ENCODE measurements at regions not wholly inside any gene's neighbourhood (a gene's known extent, or its start where the extent isn't known, plus 50 kb on each side); places are given as distances from the start of the nearest gene placed in this dataset.

DNA sequence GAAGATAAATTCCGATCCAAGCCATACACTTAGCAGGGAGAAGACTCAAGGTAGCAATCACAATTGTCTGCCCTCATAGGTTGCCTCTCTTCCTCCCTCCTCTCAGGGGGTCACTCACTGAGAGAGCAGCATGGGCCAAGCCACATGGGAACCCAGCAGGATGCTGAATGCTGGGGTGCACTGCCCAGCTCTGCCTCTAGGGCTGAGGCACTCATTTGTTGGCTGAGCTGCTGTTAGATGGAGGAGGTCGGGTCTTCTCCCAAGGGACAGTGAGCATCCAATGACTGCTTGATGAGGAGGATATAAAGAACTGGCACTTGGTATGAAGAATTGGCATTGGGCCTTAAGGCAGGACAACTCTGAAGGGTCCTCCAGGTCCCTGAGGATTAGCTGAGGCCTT lies 418.8 kb downstream of the SIPA1L2 start:
- Histone ChIP-seq H3K27me3 (ENCODE audit: control insufficient read depth, insufficient read depth, low read length, poor library complexity, severe bottlenecking) (no peaks in the 10 kb centered on the region), H3K4me1 (ENCODE audit: control insufficient read depth, insufficient read depth, low read length) (peaks cover 16% of the 10 kb centered on the region), H3K9me3 (ENCODE audit: control insufficient read depth, low read length) (no peaks in the 10 kb centered on the region), H3K4me3 (ENCODE audit: insufficient read depth, low read depth, low read length) (no peak overlapping the region), H3K27ac (ENCODE audit: insufficient read depth, low read depth, low read length, poor library complexity, severe bottlenecking) (no peak overlapping the region), H3K36me3 (ENCODE audit: control insufficient read depth, insufficient read depth, low read length) (no peaks in the 10 kb centered on the region)
- 92 to 94% methylated on average over 2 of the region's 2 CpGs for WGBS, 2 experiments

DNA sequence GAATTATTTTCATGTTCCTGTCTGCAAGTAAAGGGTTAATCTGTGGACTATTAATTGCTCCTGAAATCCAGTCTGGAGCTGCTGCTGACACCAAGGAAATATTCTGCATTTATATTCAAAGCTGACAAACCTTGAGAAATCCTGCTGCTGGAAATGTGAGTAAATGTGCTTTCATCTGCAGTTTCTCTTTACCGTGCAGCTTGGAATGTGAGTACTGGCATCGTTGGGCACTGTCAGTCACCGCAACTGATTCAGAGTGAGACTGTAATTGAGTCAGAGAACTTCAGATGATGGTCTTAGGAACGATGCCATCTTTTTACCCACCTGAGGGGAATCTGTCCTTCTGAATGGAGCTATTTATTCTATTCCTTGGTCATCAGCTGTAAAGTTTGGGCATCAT lies 420.6 kb downstream of the SIPA1L2 start:
- Histone ChIP-seq H3K4me3 (ENCODE audit: insufficient read depth, low read depth, low read length) (no peak overlapping the region), H3K9me3 (ENCODE audit: control insufficient read depth, low read length) (no peaks in the 10 kb centered on the region), H3K4me1 (ENCODE audit: control insufficient read depth, insufficient read depth, low read length) (peaks cover 16% of the 10 kb centered on the region), H3K27ac (ENCODE audit: insufficient read depth, low read depth, low read length, poor library complexity, severe bottlenecking) (no peak overlapping the region), H3K27me3 (ENCODE audit: control insufficient read depth, insufficient read depth, low read length, poor library complexity, severe bottlenecking) (no peaks in the 10 kb centered on the region), H3K36me3 (ENCODE audit: control insufficient read depth, insufficient read depth, low read length) (no peaks in the 10 kb centered on the region)
- WGBS, 2 experiments, result 84 to 87% methylated on average over 4 of the region's 4 CpGs

DNA sequence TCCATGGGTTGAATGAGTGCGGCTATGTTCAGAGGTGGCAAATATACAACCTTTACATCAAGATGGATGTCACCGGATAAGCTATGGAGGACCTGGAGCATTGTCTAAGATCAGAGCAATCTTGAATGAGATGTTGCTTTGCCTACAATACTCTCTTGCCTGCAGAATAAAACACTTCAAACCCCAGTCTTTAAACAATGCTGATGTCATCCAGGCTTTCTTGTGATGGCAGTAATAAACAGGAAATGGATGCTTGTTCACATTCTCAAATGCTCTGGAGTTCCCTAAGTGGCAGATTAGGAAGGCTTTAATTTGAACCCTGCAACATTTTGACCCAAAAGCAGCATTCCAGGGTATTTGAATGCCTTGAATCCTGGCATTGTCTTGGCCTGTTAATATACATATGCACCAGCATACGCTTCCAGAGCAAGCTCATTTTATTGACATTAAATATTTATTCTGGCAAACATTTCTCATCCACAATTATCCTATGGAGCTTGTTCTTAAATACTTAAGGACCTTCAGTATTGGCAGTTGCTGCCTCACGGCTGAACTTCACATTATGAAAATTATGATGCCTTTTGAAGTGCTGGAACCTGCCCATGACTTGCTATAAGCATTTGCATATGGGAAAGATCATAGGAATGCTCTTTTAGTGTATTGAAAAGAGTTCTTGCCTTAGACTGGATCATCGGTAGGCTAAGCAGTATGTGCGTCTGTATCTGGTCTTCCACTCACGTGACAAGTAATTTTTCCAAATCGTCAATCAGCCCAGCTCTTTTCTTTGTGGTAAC lies 422.7 kb downstream of the SIPA1L2 start:
- WGBS, 2 experiments, result 95 to 96% methylated on average over 8 of the region's 8 CpGs
- H3K4me3 ChIP-seq (ENCODE audit: insufficient read depth, low read depth, low read length), result no peak overlapping the region
- H3K4me1 ChIP-seq (ENCODE audit: control insufficient read depth, insufficient read depth, low read length), result peaks cover 13% of the 10 kb centered on the region
- H3K27me3 ChIP-seq (ENCODE audit: control insufficient read depth, insufficient read depth, low read length, poor library complexity, severe bottlenecking), result no peaks in the 10 kb centered on the region
- no peak overlapping the region for H3K27ac ChIP-seq (ENCODE audit: insufficient read depth, low read depth, low read length, poor library complexity, severe bottlenecking)
- no peaks in the 10 kb centered on the region for H3K36me3 ChIP-seq (ENCODE audit: control insufficient read depth, insufficient read depth, low read length)
- no peaks in the 10 kb centered on the region for H3K9me3 ChIP-seq (ENCODE audit: control insufficient read depth, low read length)

DNA sequence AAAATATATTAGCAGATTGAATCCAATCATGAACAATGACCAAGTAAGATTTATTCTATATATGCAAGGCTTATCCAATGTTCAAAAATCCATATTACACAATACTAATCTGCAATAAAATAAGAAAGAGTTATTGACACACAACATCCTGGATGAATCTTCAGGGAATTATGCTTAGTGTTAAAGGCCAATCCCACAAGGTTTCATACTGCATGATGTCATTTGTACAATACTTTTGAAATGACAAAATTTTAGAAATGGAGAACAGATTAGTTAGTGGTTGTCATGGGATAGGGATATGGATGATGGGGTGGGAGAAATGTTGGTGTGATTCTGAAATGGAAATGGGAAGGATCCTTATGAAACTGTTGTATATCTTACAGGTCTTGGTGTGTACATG lies 425.7 kb downstream of the SIPA1L2 start:
- Histone ChIP-seq H3K4me3 (ENCODE audit: insufficient read depth, low read depth, low read length) (no peak overlapping the region), H3K27ac (ENCODE audit: insufficient read depth, low read depth, low read length, poor library complexity, severe bottlenecking) (no peak overlapping the region), H3K27me3 (ENCODE audit: control insufficient read depth, insufficient read depth, low read length, poor library complexity, severe bottlenecking) (no peaks in the 10 kb centered on the region), H3K4me1 (ENCODE audit: control insufficient read depth, insufficient read depth, low read length) (no peaks in the 10 kb centered on the region), H3K9me3 (ENCODE audit: control insufficient read depth, low read length) (no peaks in the 10 kb centered on the region), H3K36me3 (ENCODE audit: control insufficient read depth, insufficient read depth, low read length) (no peaks in the 10 kb centered on the region)

DNA sequence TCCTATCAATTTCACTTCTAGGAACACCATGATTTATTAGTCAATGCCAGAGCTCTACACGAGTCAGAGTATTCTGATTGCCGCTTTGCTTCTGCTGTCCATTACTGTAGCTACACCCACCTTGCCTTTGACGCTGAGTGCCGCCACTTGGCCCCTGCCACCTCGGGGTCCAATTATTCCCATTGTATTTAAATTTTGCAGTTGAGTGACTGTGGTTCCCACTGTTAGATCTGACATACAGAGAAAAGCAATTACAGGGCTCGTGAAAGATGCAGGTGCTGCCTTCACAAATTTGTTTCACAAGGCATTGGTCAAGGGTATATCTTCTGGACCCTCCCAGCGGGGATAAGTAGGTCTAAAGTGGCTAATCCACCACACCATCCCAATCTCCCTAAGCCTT lies 428.9 kb downstream of the SIPA1L2 start:
- no peaks in the 10 kb centered on the region for H3K9me3 ChIP-seq (ENCODE audit: control insufficient read depth, low read length)
- no peak overlapping the region for H3K4me3 ChIP-seq (ENCODE audit: insufficient read depth, low read depth, low read length)
- 92 to 94% methylated on average over 7 of the region's 7 CpGs for WGBS, 2 experiments
- H3K4me1 ChIP-seq (ENCODE audit: control insufficient read depth, insufficient read depth, low read length), result no peaks in the 10 kb centered on the region
- H3K27ac ChIP-seq (ENCODE audit: insufficient read depth, low read depth, low read length, poor library complexity, severe bottlenecking), result no peak overlapping the region
- H3K27me3 ChIP-seq (ENCODE audit: control insufficient read depth, insufficient read depth, low read length, poor library complexity, severe bottlenecking), result no peaks in the 10 kb centered on the region
- no peaks in the 10 kb centered on the region for H3K36me3 ChIP-seq (ENCODE audit: control insufficient read depth, insufficient read depth, low read length)

DNA sequence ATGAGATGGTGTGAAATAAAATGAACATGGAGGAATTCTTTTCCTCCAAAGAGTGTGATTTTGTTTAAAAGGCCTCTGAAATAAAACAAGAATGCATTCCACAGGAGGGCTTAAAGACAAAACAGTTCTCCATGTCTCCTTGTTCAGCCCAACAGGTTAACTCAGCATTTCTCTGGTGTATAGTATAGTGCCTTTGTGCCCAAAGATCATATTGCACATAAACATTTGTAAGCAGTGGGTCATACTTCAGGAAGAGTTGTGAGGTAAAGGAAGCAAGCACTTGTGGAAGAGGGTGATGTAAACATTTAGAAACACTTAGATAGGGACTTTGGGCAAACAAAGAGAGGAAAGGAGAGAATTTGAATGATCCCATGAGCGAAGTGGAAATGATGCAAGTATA lies 433.9 kb downstream of the SIPA1L2 start:
- Histone ChIP-seq H3K36me3 (ENCODE audit: control insufficient read depth, insufficient read depth, low read length) (no peaks in the 10 kb centered on the region), H3K9me3 (ENCODE audit: control insufficient read depth, low read length) (no peaks in the 10 kb centered on the region)

DNA sequence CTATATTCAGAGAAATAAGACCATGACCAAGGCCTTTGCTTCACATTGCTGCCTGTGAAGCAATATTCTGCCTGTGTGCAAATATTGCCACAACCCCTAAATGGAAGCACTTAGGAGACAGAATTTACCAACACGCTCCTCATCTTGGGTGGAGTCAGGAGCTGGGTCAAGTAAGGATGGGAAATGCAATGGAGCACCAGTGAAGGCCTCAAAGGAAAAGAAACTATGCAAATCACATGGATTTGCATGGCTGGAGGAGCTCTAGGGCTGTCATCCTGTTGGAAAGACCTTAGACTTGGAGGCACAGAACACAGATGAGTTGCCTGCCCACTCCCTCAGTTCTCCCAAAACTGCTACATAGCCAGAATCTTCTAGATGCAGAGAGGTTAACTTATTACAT lies 435.5 kb downstream of the SIPA1L2 start:
- Histone ChIP-seq H3K36me3 (ENCODE audit: control insufficient read depth, insufficient read depth, low read length) (no peaks in the 10 kb centered on the region), H3K4me1 (ENCODE audit: control insufficient read depth, insufficient read depth, low read length) (peaks cover 10% of the 10 kb centered on the region), H3K27me3 (ENCODE audit: control insufficient read depth, insufficient read depth, low read length, poor library complexity, severe bottlenecking) (no peaks in the 10 kb centered on the region), H3K9me3 (ENCODE audit: control insufficient read depth, low read length) (no peaks in the 10 kb centered on the region), H3K27ac (ENCODE audit: insufficient read depth, low read depth, low read length, poor library complexity, severe bottlenecking) (no peak overlapping the region), H3K4me3 (ENCODE audit: insufficient read depth, low read depth, low read length) (no peak overlapping the region)
- 95% methylated on average over 1 of the region's 1 CpG for WGBS, 2 experiments

More for the DNA sequence above, 433.9 kb downstream of the SIPA1L2 start:
- Histone ChIP-seq H3K27ac (ENCODE audit: insufficient read depth, low read depth, low read length, poor library complexity, severe bottlenecking) (no peak overlapping the region), H3K27me3 (ENCODE audit: control insufficient read depth, insufficient read depth, low read length, poor library complexity, severe bottlenecking) (no peaks in the 10 kb centered on the region), H3K4me3 (ENCODE audit: insufficient read depth, low read depth, low read length) (no peak overlapping the region), H3K4me1 (ENCODE audit: control insufficient read depth, insufficient read depth, low read length) (no peaks in the 10 kb centered on the region)
- WGBS, 2 experiments, result 100% methylated on average over 1 of the region's 1 CpG

DNA sequence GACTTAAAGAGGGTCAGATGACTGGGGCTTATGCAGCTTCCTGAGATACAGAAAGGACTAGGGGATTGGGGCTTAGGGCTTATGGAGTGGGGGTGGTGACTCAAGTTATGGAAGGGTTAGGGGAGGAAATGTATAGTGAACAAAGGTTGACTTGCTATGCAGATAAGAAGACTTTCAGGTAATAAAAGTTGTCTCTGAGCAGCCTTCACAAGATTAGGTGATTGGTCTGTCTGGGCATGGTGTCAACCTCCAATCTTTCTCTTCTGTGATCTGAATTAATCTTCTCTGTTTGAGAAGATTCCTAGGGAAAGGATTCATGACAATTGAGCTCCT lies 436.5 kb downstream of the SIPA1L2 start:
- H3K4me3 ChIP-seq (ENCODE audit: insufficient read depth, low read depth, low read length), result no peak overlapping the region
- H3K27ac ChIP-seq (ENCODE audit: insufficient read depth, low read depth, low read length, poor library complexity, severe bottlenecking), result no peak overlapping the region
- no peaks in the 10 kb centered on the region for H3K36me3 ChIP-seq (ENCODE audit: control insufficient read depth, insufficient read depth, low read length)
- H3K4me1 ChIP-seq (ENCODE audit: control insufficient read depth, insufficient read depth, low read length), result peaks cover 13% of the 10 kb centered on the region
- H3K9me3 ChIP-seq (ENCODE audit: control insufficient read depth, low read length), result no peaks in the 10 kb centered on the region
- no peaks in the 10 kb centered on the region for H3K27me3 ChIP-seq (ENCODE audit: control insufficient read depth, insufficient read depth, low read length, poor library complexity, severe bottlenecking)

DNA sequence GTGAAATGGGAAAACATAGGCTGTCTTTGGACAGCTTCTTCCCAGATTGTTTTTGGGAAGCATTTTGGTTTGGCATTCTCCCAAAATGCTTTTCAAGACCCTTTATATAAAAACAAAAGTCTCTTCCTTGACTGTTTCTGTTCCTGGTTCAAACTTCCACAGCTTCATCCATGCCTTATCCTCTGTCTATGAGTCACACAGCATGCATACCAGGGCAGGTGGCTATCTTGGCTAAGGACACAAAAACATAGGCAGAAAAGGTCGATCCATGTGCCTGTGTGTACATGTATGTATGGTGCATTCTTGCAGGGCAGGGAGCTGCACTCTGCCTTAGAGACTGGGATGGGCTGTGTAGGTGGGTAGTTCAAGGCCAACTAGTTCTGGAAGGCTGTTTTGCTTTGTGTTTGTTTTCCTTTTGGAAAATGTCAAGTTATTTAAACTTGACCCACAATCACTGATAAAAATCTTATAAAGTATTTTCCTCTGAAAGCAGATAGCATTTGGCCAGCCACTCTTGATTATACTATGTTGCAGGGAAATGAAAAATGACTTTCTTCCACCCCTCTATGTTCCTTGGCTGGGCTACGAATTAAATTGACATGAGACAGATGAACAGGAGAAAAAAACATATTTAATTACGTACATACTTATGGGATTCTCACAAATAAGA lies 437.0 kb downstream of the SIPA1L2 start:
- Histone ChIP-seq H3K4me1 (ENCODE audit: control insufficient read depth, insufficient read depth, low read length) (peaks cover 15% of the 10 kb centered on the region), H3K27me3 (ENCODE audit: control insufficient read depth, insufficient read depth, low read length, poor library complexity, severe bottlenecking) (no peaks in the 10 kb centered on the region), H3K4me3 (ENCODE audit: insufficient read depth, low read depth, low read length) (no peak overlapping the region), H3K9me3 (ENCODE audit: control insufficient read depth, low read length) (no peaks in the 10 kb centered on the region), H3K36me3 (ENCODE audit: control insufficient read depth, insufficient read depth, low read length) (no peaks in the 10 kb centered on the region), H3K27ac (ENCODE audit: insufficient read depth, low read depth, low read length, poor library complexity, severe bottlenecking) (no peak overlapping the region)
- WGBS, 2 experiments, result 86 to 98% methylated on average over 2 to 3 of the region's 3 CpGs

DNA sequence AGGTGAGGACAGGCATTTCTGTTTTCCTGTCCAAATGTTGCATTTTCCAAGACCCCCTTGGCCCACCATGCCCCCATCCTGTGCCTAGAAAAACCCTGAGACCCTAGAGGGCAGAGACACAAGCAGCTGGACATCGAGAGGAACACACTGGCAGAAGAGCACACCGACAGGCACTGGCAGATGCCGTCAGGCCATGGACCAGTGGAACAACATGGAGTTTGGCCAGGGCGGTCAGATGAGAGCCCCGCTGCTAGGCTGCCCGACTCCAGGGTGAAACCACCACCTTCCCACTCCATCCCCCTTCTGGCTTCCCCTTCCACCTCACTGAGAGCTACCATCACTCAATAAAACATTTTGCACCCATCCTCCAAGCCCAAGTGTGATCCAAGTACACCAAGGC lies 438.4 kb downstream of the SIPA1L2 start:
- Histone ChIP-seq H3K36me3 (ENCODE audit: control insufficient read depth, insufficient read depth, low read length) (no peaks in the 10 kb centered on the region), H3K9me3 (ENCODE audit: control insufficient read depth, low read length) (no peaks in the 10 kb centered on the region), H3K27ac (ENCODE audit: insufficient read depth, low read depth, low read length, poor library complexity, severe bottlenecking) (no peak overlapping the region), H3K4me1 (ENCODE audit: control insufficient read depth, insufficient read depth, low read length) (peaks cover 15% of the 10 kb centered on the region), H3K27me3 (ENCODE audit: control insufficient read depth, insufficient read depth, low read length, poor library complexity, severe bottlenecking) (no peaks in the 10 kb centered on the region), H3K4me3 (ENCODE audit: insufficient read depth, low read depth, low read length) (no peak overlapping the region)
- 96% methylated on average over 6 of the region's 6 CpGs for WGBS, 2 experiments
